Fibroblast of skin of right quadriceps (primary cell): ENCODE measurements at regions not wholly inside any gene's neighbourhood (a gene's known extent, or its start where the extent isn't known, plus 50 kb on each side); places are given as distances from the start of the nearest gene placed in this dataset.
A peak's percentile ranks its signal among the peaks of the same experiment; 100 is the strongest.

ENCODE experiments used
- DNase-seq: peaks from one replicate; pipeline ENCODE4 v3.0.0-alpha.2; 2013

DNA sequence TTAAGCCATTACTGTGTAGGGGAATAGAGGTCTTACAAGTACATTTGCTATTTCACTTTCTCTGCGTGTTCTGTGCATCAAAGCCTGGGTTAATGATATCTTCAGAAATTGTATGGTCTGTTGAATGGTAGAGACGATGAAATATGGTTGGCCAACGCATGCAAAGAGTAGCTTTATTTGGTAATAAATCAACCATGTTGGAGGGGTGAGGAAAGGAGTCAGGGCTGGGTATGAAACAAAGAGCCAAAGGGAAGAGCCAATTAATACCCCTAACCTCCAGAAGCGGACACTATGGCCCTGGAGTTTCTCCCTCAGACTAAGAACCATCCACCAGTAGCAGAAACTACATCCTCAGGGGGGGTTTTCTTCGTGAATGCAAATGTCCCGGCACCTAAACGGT, 1974.0 kb upstream of the WWC1 start:
- DNase-seq = no peak

DNA sequence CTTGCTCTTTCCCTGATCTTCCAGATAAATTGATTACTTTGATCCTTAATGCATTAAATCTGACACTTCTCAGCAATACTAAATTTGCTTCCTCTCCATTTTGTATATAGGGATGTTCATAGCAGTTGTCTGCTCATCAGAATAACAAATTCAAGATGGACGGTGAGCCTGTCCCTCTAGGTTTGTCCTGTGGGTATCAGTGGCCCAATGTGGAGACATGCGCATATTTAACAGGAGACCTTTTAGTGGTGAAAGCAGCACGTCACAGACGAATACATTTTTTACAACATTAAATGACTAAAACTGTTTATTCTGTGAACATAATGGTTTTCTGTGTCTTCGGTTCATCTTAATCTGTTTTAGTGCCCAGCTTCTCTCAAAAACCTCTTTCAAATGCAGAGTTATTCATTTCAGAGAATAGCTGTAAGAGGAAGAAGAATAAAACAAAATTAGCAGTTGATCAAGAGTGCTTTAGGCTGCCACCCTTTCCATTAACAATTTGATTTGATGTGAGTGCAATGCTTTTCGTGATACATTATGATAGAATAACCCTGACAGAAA, 1970.4 kb upstream of the WWC1 start:
- DNase-seq = no peak

DNA sequence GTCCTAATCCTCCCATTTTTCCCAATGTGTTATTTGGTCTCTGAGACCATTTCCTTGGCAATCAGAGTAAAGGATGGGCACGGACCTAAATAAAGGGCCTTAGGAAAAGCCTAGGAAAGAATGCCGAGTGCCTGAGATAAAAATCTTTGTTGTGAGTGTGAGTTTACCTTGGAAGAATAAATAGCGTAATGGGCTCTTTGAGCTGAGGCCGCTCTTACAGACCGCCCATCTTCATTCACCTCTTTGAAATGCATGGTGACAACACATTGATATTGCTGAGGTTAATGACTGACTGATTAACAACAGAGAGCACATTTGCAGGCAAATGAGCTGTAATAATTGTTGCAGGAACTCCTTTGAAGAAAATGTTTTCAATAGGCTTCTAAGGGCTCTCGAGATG, 1967.1 kb upstream of the WWC1 start:
- DNase-seq = no peak

DNA sequence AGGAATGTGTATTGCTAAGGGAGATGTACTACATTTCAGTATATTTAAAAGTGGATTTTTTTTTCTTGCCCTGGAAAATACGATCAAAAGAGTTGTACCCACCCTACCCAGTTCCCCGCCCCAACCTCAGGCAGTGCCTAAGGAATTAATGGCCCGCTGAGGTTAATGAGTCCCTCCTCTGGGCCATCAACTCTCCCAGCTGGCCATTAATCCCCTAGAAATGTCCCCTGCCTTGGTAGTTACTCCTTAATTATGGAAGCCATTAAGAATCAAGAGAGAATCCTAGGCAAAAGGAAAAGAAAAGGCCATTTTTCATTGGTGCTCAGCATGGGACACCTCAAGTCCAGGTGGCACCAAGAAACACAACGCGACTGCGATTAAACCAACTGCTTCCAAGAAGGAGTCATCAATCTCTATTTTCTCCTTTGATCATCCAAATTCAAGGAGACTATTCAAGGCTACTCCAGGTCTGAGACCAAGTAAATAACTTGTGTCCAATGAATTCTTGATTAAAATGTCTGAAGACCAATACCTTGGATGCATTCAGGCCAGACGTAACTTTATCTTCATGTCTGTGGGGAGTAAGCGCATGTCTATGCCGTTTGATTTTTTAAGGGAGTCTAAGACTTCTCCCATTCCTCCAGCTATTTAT, 1962.2 kb upstream of the WWC1 start:
- DNase-seq = no peak

DNA sequence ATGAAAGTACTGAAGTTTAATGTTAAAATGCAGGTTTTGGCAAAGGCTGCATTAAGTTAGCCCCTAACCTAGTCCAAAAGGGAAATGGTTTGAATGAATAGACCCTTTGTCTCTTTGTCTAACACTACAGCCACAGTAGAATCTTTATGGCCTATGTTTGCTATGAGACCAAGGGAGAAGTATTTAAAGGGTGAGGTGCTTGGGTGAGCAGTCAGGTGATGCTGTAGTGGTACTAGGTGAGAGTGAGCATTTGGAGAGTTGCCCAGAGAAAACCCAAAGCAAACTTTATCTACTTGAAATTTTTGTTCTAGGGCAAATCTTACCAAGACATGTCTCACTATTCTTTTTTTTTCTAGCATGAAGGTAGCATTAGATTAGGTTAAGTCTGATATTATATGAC, 1961.4 kb upstream of the WWC1 start:
- no peak for DNase-seq

DNA sequence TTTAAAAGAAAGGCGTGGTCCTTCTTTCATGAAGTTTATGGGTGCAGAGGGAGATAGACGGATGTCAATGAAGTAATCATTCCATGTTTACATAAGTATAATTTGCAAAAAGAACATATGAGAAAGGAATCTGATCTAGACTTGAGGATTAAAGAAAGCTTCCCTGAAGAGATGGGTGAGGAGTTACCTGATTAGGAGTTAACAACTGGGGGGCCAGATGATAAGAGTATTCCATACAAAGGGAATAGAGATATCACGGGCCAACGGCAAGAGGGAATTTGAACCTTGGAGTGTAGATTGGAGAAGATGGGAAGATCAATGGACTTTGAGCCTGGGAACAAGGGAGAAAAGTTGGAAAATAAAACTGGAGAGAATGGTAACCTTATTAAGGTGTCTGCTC, 1959.9 kb upstream of the WWC1 start:
- no peak for DNase-seq

DNA sequence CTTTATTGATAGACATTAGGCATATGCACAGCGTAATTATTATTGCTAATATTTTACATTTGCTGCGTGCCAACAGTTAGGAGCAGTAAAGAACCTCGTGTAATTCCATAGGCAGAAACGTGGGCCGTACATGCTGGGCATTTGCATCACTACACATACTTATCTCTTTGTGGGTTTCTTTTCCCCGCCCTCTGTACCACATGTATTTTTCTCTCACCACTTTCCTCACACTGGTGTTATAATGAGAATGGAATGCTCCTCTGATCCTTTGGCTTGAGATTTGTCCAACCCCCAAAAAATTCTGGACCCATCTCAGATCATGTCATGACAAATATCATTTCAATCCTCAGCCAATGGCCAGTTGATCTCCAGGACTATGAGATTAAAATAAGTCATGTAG, 1952.6 kb upstream of the WWC1 start:
- DNase-seq = peak; percentile 53

DNA sequence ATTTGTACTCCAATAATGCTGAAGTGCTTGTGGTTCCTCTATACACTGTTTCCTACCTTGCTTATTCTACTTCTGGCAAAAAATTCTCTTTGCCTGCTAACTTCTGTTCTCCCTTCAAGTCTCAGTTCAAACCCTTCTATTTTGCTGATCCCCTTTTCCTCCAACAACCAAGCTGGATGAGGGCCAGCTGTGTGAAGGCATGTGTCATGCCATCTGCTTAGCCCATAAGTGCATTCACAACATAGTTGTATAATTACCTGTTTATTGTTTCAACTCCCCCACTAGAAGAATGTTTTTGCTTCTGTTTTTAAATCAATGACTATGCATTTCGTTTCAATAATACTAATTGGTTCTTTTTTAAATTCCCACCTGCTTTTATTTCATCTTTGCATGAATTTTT, 1951.4 kb upstream of the WWC1 start:
- DNase-seq = peak; percentile 42

DNA sequence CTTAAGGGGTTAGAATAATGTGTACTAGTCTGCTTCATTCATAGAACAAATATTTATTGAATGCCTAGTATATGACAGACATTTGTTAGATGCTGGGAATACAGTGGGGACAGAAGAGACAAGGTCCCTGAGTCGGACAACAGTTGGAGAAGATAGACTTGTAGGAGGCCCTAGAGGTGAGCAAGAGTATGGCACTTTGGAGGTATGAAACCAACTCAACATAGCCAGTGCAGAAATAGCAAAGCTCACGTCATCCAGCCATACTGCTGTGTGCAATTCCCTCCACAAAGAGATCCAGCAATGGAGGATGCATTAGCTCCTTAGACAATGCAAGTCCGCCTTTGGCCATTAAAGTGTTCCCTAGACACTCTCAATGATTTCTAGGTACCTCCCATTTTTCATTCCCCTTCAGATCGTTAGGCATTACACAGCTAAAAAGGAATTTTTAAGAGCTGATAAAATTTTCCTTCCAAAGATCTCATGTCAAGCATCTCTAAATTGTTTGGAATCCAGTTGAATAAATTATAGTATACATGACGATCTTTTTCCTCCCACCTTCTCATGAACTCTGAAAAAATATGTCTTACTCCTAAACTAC, 1949.6 kb upstream of the WWC1 start:
- no peak for DNase-seq

DNA sequence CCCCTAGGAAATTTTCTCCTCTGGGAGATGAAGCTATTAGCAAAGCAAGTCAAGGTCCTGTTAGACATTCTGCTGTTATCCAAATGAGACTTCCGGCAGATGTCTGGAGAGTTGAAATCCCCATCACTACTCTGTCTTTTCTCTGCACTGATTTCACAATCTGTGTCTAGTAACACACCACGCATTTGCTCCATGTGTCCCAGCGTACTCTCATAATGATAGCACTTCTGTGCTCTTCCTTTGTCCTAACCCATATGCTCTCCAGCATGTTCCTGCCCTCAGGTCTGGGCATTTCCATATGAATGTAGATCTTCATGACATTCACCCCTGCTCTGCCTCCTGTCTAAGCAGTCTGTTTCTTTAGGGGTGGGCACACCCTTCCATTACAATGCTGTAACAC, 1949.0 kb upstream of the WWC1 start:
- peak; percentile 53 for DNase-seq

DNA sequence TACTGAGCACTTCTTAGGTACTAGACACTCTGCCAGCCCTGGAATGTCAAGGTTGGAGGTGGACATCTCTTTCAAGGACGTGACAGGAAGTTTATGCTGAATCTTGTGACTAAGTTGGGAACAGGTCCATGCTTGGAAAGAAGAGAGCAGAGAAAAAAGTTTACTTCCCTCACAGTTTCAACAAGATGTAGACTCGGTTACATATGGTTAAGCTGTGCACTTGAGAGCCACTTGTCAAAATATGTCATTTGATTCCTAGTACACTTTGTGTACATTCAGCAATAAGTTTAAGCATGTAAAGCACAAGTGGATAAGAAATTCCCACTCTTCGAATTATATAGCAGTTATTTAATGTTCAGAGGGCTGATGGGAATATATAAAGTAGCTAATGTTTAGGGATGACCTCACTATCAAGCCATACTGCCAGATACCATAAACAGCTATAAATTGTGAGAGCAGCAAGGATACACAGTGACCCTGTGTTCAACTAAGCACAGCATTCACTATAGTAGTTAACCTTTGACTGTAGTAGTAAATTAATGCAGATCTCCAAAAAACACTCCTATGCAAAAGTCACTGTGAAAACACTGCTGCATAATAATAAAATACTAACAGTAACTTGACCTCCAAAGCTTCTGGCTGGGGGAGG, 1944.6 kb upstream of the WWC1 start:
- DNase-seq = no peak

DNA sequence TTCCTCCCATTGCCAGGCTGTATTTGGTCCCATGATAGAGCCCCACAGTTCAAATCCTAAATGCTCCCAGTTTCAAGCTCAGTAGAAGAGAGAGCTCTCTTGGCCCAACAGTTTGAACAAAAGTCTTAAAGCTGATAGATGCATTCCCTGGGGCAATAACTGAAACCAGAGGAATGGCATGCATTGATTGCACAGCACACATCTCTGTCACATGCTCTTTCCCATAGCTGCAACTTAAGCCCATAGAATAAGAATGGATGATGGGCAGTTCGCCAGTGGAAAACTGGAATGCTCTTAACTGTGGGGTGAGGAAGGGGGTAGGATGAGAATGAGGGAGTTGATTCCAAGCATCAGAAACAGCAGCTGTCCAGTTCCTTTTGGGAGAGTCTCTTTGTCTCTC, 1942.4 kb upstream of the WWC1 start:
- DNase-seq = peak; percentile 71

DNA sequence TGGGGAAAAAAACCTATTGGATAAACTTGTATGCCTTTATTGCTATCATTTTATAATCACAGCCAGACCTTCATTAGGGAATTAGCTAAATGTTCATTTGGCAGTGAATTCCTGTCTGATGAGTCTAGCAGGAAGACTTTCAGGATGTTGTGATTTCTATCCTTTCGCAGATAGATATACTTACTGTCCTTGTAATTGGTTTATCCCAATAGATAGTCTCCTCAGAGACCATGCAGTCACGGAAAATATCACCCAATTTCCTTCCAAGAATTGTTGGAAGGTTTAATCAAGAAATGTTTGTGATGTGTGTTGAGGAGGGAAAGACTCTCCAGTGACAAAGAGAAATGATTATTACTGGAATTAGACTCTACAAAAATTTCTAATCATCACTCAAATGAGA, 1937.9 kb upstream of the WWC1 start:
- DNase-seq = peak; percentile 25

DNA sequence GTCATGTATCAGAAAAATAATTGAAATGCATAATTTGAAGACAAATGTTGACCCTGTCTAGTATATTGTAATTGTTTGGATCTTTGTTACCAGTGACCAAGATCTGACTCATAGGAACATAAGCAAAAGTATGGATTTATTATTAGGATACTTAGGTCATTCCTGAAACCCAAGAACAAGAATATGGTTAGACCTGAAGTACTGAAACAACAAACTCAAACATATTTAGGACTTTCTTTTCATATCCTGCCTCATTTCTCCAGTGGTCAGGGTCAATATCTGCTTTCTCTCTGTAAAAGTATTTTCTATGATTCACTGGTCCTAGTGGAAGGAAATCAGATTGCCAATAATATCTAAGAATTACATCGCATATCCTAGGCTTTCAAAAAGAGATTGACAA, 1937.1 kb upstream of the WWC1 start:
- peak; percentile 38 for DNase-seq

DNA sequence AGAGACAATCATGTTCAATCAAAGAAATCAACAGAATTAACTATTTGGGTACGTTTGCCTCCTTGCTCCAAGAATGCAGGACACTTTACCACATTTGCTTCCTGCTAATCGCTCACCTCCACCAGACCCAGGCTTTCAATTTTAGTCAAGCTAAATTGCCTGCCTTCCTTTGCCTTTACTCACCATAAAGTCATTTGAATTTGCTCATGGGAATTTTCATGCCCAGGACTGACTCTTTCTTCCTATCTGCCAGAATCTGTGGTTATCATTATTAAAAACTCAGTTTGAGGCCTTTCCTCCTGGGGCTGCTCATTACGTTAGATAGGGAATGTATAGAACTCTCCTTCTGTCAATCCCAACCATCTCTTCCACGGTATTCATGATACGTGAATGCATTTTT, 1935.3 kb upstream of the WWC1 start:
- DNase-seq = peak; percentile 32

DNA sequence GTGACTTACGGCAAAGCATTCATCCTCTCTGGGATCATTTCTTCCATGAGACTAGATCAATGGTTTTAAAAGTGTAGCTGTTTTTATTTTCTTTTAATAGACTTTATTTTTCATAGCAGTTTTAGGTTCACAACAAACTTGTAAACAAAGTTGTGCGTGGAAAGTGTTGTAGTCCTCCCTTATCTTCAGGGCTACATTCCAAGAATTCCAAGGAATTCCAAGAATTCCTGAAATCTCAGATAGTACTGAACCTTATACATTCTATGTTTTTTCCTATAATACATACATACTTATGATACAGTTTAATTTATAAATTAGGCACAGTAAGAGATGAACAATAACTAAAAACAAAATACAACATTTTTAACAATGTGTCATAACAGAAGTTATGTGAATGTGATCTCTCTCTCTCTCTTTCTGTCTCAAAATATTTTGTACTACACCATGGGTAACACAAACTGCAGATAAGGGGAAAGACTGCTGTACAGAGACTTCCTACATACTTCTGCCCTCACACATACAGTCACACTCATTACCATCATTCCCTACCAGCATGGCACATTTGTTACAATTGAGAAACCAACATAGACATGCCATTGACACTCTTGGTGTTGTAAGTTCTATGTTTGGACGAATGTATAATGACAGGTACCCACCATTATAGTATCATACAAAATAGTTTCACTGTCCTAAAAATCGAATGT, 1933.2 kb upstream of the WWC1 start:
- no peak for DNase-seq

DNA sequence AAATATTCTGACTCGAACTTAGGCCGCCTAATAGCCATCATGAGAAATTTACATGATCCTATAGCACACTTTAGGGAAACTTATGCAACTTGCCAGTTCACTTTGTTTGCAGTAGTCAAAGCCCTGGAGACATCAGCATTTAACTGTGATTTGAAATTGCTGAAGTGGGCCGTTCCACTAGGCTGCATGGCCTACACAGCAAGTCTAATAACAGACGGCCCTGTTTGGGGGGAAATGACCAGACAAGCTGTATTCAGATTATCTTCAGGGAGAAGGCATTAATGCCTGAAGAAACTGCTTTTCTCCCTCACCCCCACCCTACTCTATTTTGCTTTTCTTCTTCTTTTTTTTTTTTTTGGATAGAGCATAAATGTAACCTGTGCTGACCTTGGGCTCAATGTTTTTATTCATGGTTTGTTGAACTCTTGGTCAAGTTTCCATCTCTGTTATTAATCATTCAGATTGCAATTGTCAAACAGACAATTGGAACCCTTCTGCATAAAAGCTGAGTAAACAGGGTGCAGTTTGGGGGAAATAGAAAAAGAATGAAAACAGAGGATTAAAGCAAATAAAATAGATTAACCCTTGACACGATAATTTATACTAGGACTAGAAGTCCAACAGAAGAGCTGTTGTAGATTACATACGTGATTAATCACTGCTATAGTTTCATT, 1928.2 kb upstream of the WWC1 start:
- no peak for DNase-seq

DNA sequence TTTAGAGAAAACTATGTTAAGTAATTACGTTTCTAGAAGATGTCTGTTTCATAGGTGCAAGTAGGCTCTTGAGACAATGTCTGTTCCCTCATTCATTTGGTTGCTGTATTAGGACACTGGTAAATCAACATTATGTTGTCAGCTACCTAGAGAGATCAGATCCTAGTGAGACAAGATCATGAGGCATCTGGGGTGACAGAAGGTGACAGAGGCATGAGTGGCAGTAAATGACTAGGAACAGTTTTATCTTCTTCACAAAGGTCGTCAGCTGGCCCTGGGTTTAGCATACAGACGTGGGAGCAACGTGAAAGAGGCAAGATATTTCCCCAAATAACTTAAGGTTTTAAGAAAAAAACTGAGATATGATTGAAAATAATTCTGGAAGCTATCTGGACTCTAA, 1926.3 kb upstream of the WWC1 start:
- DNase-seq = no peak

DNA sequence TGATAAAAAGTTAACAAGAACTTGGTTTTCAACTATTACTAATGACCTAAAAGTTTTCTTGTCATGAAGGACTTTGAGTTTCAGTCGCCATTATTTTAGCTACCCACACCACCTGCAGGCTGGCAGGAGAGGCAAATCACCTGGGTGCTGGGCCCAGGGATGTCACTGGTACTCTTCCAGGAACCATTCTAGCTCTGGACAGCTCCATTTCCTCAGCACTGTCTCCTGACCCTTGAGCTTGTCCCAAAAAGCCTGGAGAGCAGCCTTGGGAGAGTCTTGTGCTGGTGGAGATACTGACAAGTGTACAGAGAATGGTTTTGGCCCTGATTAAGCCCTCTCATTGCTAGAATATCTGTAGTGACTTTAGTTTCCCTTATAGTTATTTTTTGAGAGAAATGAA, 1924.1 kb upstream of the WWC1 start:
- DNase-seq = no peak

DNA sequence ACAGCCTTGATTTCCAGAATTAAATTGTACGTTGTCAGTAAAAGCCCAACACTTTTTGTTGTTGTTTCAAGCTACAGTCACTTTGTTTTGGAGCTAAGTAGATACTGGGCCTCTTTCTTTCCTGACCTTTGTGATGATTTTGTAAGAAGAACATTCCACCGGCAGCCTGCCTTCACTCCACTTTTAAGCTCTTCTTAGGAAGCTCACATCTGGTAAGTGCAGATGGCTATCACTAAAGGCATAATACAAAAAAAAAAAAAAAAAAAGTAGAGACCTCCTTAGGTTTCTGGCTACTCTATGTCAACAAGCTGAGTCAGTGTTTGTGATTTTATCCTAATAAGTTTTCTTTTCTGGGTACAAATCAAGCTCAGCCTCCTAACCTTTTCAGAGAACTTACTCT, 1922.1 kb upstream of the WWC1 start:
- DNase-seq = no peak

DNA sequence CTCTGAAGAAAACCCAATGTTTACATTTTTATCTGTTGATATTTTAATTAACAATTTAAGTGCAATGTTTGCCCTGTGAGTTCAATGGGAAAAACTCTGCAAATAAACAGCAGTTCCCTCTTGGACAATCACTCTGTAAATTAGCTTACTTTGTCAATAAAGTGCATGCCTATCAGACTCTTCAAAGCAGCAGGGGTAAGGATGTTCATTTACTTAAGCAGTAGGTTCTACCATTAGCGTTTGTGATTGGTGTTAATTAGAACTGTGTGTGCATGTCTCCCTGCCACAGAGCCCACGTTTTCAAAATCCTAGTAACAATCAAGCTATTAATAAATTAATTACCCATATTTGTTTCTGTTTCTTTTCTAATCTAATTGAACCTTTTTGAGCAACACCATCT, 1921.6 kb upstream of the WWC1 start:
- no peak for DNase-seq

DNA sequence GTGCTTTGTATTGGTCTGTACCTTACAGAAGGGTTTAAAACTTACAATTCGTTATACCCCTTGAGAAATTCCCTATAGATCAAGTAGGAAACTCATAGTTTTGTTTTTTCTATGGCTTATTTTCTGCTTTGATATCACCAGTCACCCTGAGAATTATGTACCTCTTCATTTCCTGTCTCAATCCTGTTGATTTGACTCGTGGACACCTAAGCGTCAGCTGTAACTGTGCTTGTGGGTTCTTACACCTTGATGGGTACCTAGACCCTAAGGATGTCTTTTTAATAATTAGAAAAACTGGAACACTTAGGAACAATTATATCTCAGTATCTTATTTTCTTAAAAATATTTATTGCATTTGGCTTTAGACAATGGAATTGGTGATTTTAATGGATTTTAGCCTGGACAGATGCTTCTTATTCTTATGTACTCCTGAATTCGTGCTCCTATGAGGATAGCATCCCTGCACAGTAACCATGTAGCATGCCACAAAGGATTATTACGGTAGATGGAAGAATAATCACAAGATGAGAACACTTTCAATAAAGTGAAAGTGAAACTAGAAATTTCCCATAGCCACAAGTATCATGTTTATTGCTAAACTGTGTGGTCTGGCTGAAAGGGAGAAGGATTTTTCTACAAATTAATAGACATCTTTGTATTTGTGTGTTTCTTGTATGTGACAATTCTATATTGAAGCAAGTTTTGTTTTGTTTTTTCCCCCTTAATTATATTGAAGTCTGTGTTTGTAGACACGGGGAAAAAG, 1920.3 kb upstream of the WWC1 start:
- no peak for DNase-seq
